BE2C (cell line): ENCODE measurements at regions not wholly inside any gene's neighbourhood (a gene's known extent, or its start where the extent isn't known, plus 50 kb on each side); places are given as distances from the start of the nearest gene placed in this dataset.

Experiments
- DNase-seq: peaks from one replicate; pipeline ENCODE4 v3.0.0-alpha.2; 2020
- H3K27me3 ChIP-seq: fragments of 250-450 bp; sonication (Bioruptor Pico); 2 replicates; pipeline ENCODE4 v1.5.1; 2020; ENCODE audit warnings: mild to moderate bottlenecking
- H3K36me3 ChIP-seq: fragments of 250-450 bp; sonication (Bioruptor Pico); 2 replicates; pipeline ENCODE4 v1.5.1; 2020; ENCODE audit warnings: mild to moderate bottlenecking
- H3K4me1 ChIP-seq: fragments of 250-450 bp; sonication (Bioruptor Pico); 2 replicates; pipeline ENCODE4 v1.5.1; 2020
- H3K4me3 ChIP-seq: 2 replicates; pipeline ENCODE4 v1.5.1; 2011; ENCODE audit warnings: low read depth, low read length
- H3K9me3 ChIP-seq: fragments of 250-450 bp; sonication (Bioruptor Pico); 2 replicates; pipeline ENCODE4 v1.5.1; 2020
- CTCF ChIP-seq: IDR thresholded peaks from 2 replicates; pipeline ENCODE4 v1.5.1; 2012; ENCODE audit warnings: mild to moderate bottlenecking, low read depth, low read length

- DNase-seq: no peak
- H3K9me3 ChIP-seq: no peaks in the 10 kb centered on the region
- no peak overlapping the region for H3K4me3 ChIP-seq
- H3K4me1 ChIP-seq: peaks cover 11% of the 10 kb centered on the region
- no peak for TF ChIP-seq CTCF
- H3K27me3 ChIP-seq: no peaks in the 10 kb centered on the region
- no peaks in the 10 kb centered on the region; the same call in 1 of the 2 replicates for H3K36me3 ChIP-seq
Observed at GRCh38 chr13:107447591-107447990, 767.7 kb downstream of the LIG4 start.

GRCh38 chr13:107441279-107441678 lies 774.1 kb downstream of the LIG4 start:
- H3K4me3 ChIP-seq: no peak overlapping the region
- H3K4me1 ChIP-seq: no peaks in the 10 kb centered on the region
- no peak for TF ChIP-seq CTCF
- H3K27me3 ChIP-seq: no peaks in the 10 kb centered on the region
- no peak for DNase-seq
- no peaks in the 10 kb centered on the region for H3K9me3 ChIP-seq
- H3K36me3 ChIP-seq: no peaks in the 10 kb centered on the region

- Histone ChIP-seq H3K9me3 (no peaks in the 10 kb centered on the region), H3K4me1 (peaks cover 2% of the 10 kb centered on the region), H3K27me3 (no peaks in the 10 kb centered on the region), H3K4me3 (no peak overlapping the region), H3K36me3 (no peaks in the 10 kb centered on the region)
- TF ChIP-seq CTCF: no peak
- no peak for DNase-seq
Observed at GRCh38 chr13:107438251-107438650, 777.1 kb downstream of the LIG4 start.

GRCh38 chr13:107434347-107434746 lies 781.0 kb downstream of the LIG4 start:
- Histone ChIP-seq H3K4me1 (peaks cover 2% of the 10 kb centered on the region), H3K36me3 (peaks cover 9% of the 10 kb centered on the region), H3K9me3 (no peaks in the 10 kb centered on the region), H3K4me3 (no peak overlapping the region), H3K27me3 (no peaks in the 10 kb centered on the region)
- TF ChIP-seq CTCF: no peak
- DNase-seq: no peak

GRCh38 chr13:107427536-107427935 lies 787.8 kb downstream of the LIG4 start:
- no peaks in the 10 kb centered on the region for H3K27me3 ChIP-seq
- no peak for TF ChIP-seq CTCF
- H3K9me3 ChIP-seq: peaks cover 5% of the 10 kb centered on the region; the same call in 1 of the 2 replicates
- no peak overlapping the region for H3K4me3 ChIP-seq
- no peaks in the 10 kb centered on the region for H3K4me1 ChIP-seq
- DNase-seq: no peak
- peaks cover 9% of the 10 kb centered on the region for H3K36me3 ChIP-seq

GRCh38 chr13:107422421-107422820 lies 792.9 kb downstream of the LIG4 start:
- no peak overlapping the region for H3K4me3 ChIP-seq
- no peak for DNase-seq
- peaks cover 3% of the 10 kb centered on the region; the same call in 1 of the 2 replicates for H3K36me3 ChIP-seq
- no peaks in the 10 kb centered on the region for H3K27me3 ChIP-seq
- peaks cover 5% of the 10 kb centered on the region; the same call in 1 of the 2 replicates for H3K9me3 ChIP-seq
- H3K4me1 ChIP-seq: peaks cover 7% of the 10 kb centered on the region
- TF ChIP-seq CTCF: no peak
